ENCODE measurements at regions not wholly inside any gene's neighbourhood (a gene's known extent, or its start where the extent isn't known, plus 50 kb on each side); places are given as distances from the start of the nearest gene placed in this dataset.

- H4K12ac ChIP-seq (ENCODE audit: low read depth, low read length) = no peak overlapping the region
- peaks cover 4% of the 10 kb centered on the region for H3K9me3 ChIP-seq (ENCODE audit: insufficient read depth, low read depth, low read length)
- no peaks in the 10 kb centered on the region for H3K27me3 ChIP-seq (ENCODE audit: insufficient read depth, low read length)
- no peak for DNase-seq
- H3K18ac ChIP-seq (ENCODE audit: low read length) = no peak overlapping the region
- peaks cover 0 to 2% of the 10 kb centered on the region in 2 experiments for H3K4me1 ChIP-seq (ENCODE audit: control insufficient read depth in 1 of 2, insufficient read depth in 2 of 2, low read length in 2 of 2)
- H3K36me3 ChIP-seq (ENCODE audit: control insufficient read depth in 1 of 2, insufficient read depth in 2 of 2, low read length in 2 of 2) = no peaks in the 10 kb centered on the region
- no peaks in the 10 kb centered on the region for H3K79me1 ChIP-seq (ENCODE audit: low read length)
- H3K4me2 ChIP-seq (ENCODE audit: low read length) = no peak overlapping the region
- no peak overlapping the region for H4K8ac ChIP-seq (ENCODE audit: low read depth, low read length)
- no peak overlapping the region for H3K27ac ChIP-seq (ENCODE audit: low read depth, low read length)
- no peak overlapping the region for H3K14ac ChIP-seq (ENCODE audit: low read length)
- no peak overlapping the region for H3K23ac ChIP-seq (ENCODE audit: low read length)
- H3K9ac ChIP-seq (ENCODE audit: low read length) = no peak overlapping the region
- no peak overlapping the region for H3K4me3 ChIP-seq (ENCODE audit: low read depth, low read length)
- H3K4ac ChIP-seq (ENCODE audit: low read depth, low read length) = no peak overlapping the region
- WGBS (ENCODE audit: extremely low coverage, insufficient coverage, insufficient read length) = no CpG with 5 or more reads among the region's 4 CpGs
- no peak overlapping the region for H2BK12ac ChIP-seq (ENCODE audit: low read length)
- H2BK5ac ChIP-seq (ENCODE audit: low read depth, low read length, poor library complexity) = no peak overlapping the region
- H2BK120ac ChIP-seq (ENCODE audit: insufficient read depth, low read length, poor library complexity) = no peak overlapping the region
- no peaks in the 10 kb centered on the region for H3K79me2 ChIP-seq (ENCODE audit: control insufficient read depth, insufficient read depth, low read length, poor library complexity)
- no peak overlapping the region for H4K91ac ChIP-seq (ENCODE audit: low read depth, low read length)
- no peak overlapping the region for H2AK5ac ChIP-seq (ENCODE audit: low read length)
- no peak overlapping the region for H2AFZ ChIP-seq (ENCODE audit: insufficient read depth, low read length, poor library complexity)
These were observed 124.1 kb upstream of the MTNR1B start for GRCh38 chr11:92845390-92845789.

GRCh38 chr11:92845805-92846204 is 123.6 kb upstream of the MTNR1B start:
- Histone ChIP-seq H3K23ac (ENCODE audit: low read length) (no peak overlapping the region), H4K12ac (ENCODE audit: low read depth, low read length) (no peak overlapping the region), H3K18ac (ENCODE audit: low read length) (no peak overlapping the region), H3K79me1 (ENCODE audit: low read length) (no peaks in the 10 kb centered on the region), H3K4me3 (ENCODE audit: low read depth, low read length) (no peak overlapping the region), H3K36me3 (ENCODE audit: control insufficient read depth in 1 of 2, insufficient read depth in 2 of 2, low read length in 2 of 2) (no peaks in the 10 kb centered on the region), H2AFZ (ENCODE audit: insufficient read depth, low read length, poor library complexity) (no peak overlapping the region), H2BK5ac (ENCODE audit: low read depth, low read length, poor library complexity) (no peak overlapping the region), H3K27ac (ENCODE audit: low read depth, low read length) (no peak overlapping the region), H4K91ac (ENCODE audit: low read depth, low read length) (no peak overlapping the region), H3K79me2 (ENCODE audit: control insufficient read depth, insufficient read depth, low read length, poor library complexity) (no peaks in the 10 kb centered on the region), H2AK5ac (ENCODE audit: low read length) (no peak overlapping the region), H3K4ac (ENCODE audit: low read depth, low read length) (no peak overlapping the region), H3K4me2 (ENCODE audit: low read length) (no peak overlapping the region), H4K8ac (ENCODE audit: low read depth, low read length) (no peak overlapping the region), H3K9me3 (ENCODE audit: insufficient read depth, low read depth, low read length) (peaks cover 4% of the 10 kb centered on the region), H2BK12ac (ENCODE audit: low read length) (no peak overlapping the region), H2BK120ac (ENCODE audit: insufficient read depth, low read length, poor library complexity) (no peak overlapping the region), H3K27me3 (ENCODE audit: insufficient read depth, low read length) (no peaks in the 10 kb centered on the region), H3K4me1 (ENCODE audit: control insufficient read depth in 1 of 2, insufficient read depth in 2 of 2, low read length in 2 of 2) (peaks cover 0 to 2% of the 10 kb centered on the region in 2 experiments), H3K14ac (ENCODE audit: low read length) (no peak overlapping the region), H3K9ac (ENCODE audit: low read length) (no peak overlapping the region)
- peak; percentile 17 to 73 for DNase-seq
- no CpG with 5 or more reads among the region's 2 CpGs for WGBS (ENCODE audit: extremely low coverage, insufficient coverage, insufficient read length)

GRCh38 chr11:92846491-92847125 is 122.8 kb upstream of the MTNR1B start:
- no peak overlapping the region for H3K14ac ChIP-seq (ENCODE audit: low read length)

DNA sequence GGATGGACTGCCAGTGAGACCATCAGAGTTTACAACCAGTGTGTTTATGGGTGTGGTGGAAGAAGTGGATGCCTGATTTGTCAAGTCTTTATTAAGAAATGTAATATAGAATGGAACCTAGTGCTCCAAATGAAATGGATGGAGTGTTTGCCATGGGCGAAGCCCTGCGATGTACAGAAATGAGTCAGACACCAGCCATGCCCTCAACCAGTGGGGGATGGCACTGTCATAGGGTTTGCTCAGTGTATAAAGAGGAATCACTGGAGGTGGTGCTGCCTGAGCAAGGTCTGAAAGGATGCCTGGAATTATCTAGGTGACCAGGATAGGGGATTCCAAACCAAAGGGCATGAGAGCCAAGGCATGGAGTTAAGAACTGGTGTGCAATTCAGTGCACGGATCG is 120.9 kb upstream of the MTNR1B start:
- Histone ChIP-seq H3K4me3 (ENCODE audit: low read depth, low read length) (no peak overlapping the region), H3K14ac (ENCODE audit: low read length) (no peak overlapping the region), H3K4me1 (ENCODE audit: control insufficient read depth in 1 of 2, insufficient read depth in 2 of 2, low read length in 2 of 2) (no peaks in the 10 kb centered on the region), H2BK12ac (ENCODE audit: low read length) (no peak overlapping the region), H3K79me1 (ENCODE audit: low read length) (no peaks in the 10 kb centered on the region), H2BK5ac (ENCODE audit: low read depth, low read length, poor library complexity) (no peak overlapping the region), H3K4ac (ENCODE audit: low read depth, low read length) (no peak overlapping the region), H4K12ac (ENCODE audit: low read depth, low read length) (no peak overlapping the region), H2BK120ac (ENCODE audit: insufficient read depth, low read length, poor library complexity) (no peak overlapping the region), H2AFZ (ENCODE audit: insufficient read depth, low read length, poor library complexity) (no peak overlapping the region), H3K79me2 (ENCODE audit: control insufficient read depth, insufficient read depth, low read length, poor library complexity) (no peaks in the 10 kb centered on the region), H3K9me3 (ENCODE audit: insufficient read depth, low read depth, low read length) (peaks cover 4% of the 10 kb centered on the region), H3K23ac (ENCODE audit: low read length) (no peak overlapping the region), H3K36me3 (ENCODE audit: control insufficient read depth in 1 of 2, insufficient read depth in 2 of 2, low read length in 2 of 2) (no peaks in the 10 kb centered on the region), H2AK5ac (ENCODE audit: low read length) (no peak overlapping the region), H3K4me2 (ENCODE audit: low read length) (no peak overlapping the region), H3K18ac (ENCODE audit: low read length) (no peak overlapping the region), H4K8ac (ENCODE audit: low read depth, low read length) (no peak overlapping the region), H3K9ac (ENCODE audit: low read length) (no peak overlapping the region), H4K91ac (ENCODE audit: low read depth, low read length) (no peak overlapping the region), H3K27ac (ENCODE audit: low read depth, low read length) (no peak overlapping the region), H3K27me3 (ENCODE audit: insufficient read depth, low read length) (no peaks in the 10 kb centered on the region)
- no CpG with 5 or more reads among the region's 4 CpGs for WGBS (ENCODE audit: extremely low coverage, insufficient coverage, insufficient read length)
- no peak for DNase-seq

More at GRCh38 chr11:92846491-92847125, 122.8 kb upstream of the MTNR1B start:
- Histone ChIP-seq H3K4me3 (ENCODE audit: low read depth, low read length) (no peak overlapping the region), H3K27me3 (ENCODE audit: insufficient read depth, low read length) (no peaks in the 10 kb centered on the region), H3K18ac (ENCODE audit: low read length) (no peak overlapping the region), H3K27ac (ENCODE audit: low read depth, low read length) (no peak overlapping the region), H4K8ac (ENCODE audit: low read depth, low read length) (no peak overlapping the region), H2AFZ (ENCODE audit: insufficient read depth, low read length, poor library complexity) (no peak overlapping the region), H2BK12ac (ENCODE audit: low read length) (no peak overlapping the region), H3K4me1 (ENCODE audit: control insufficient read depth in 1 of 2, insufficient read depth in 2 of 2, low read length in 2 of 2) (no peaks in the 10 kb centered on the region), H3K4me2 (ENCODE audit: low read length) (no peak overlapping the region), H2BK5ac (ENCODE audit: low read depth, low read length, poor library complexity) (no peak overlapping the region), H3K79me1 (ENCODE audit: low read length) (no peaks in the 10 kb centered on the region), H3K23ac (ENCODE audit: low read length) (no peak overlapping the region), H4K91ac (ENCODE audit: low read depth, low read length) (no peak overlapping the region), H2AK5ac (ENCODE audit: low read length) (no peak overlapping the region), H3K36me3 (ENCODE audit: control insufficient read depth in 1 of 2, insufficient read depth in 2 of 2, low read length in 2 of 2) (no peaks in the 10 kb centered on the region), H3K9me3 (ENCODE audit: insufficient read depth, low read depth, low read length) (peaks cover 4% of the 10 kb centered on the region), H3K79me2 (ENCODE audit: control insufficient read depth, insufficient read depth, low read length, poor library complexity) (no peaks in the 10 kb centered on the region), H4K12ac (ENCODE audit: low read depth, low read length) (no peak overlapping the region), H3K9ac (ENCODE audit: low read length) (no peak overlapping the region), H3K4ac (ENCODE audit: low read depth, low read length) (no peak overlapping the region), H2BK120ac (ENCODE audit: insufficient read depth, low read length, poor library complexity) (no peak overlapping the region)
- peak in 1 of 2 donors; percentile 56 for DNase-seq

Data from trophoblast cell (in vitro differentiated cells and primary cell).